GM12864 (cell line): ENCODE measurements at regions not wholly inside any gene's neighbourhood (a gene's known extent, or its start where the extent isn't known, plus 50 kb on each side); places are given as distances from the start of the nearest gene placed in this dataset.

ENCODE experiments used
- DNase-seq: peaks from one replicate; pipeline ENCODE4 v3.0.0-alpha.2; 2011; ENCODE audit warnings: low read depth
- H3K4me3 ChIP-seq: 2 replicates; pipeline ENCODE4 v1.5.1; 2011; ENCODE audit warnings: mild to moderate bottlenecking, low read depth, low read length, control low read depth
- TF ChIP-seq, protein P1 (sequence below): IDR thresholded peaks from 2 replicates; pipeline ENCODE4 v1.5.1; 2011; ENCODE audit warnings: low read depth, mild to moderate bottlenecking, moderate library complexity, low read length, control low read depth, inconsistent platforms; ENCODE audit errors: missing control alignments

DNA sequence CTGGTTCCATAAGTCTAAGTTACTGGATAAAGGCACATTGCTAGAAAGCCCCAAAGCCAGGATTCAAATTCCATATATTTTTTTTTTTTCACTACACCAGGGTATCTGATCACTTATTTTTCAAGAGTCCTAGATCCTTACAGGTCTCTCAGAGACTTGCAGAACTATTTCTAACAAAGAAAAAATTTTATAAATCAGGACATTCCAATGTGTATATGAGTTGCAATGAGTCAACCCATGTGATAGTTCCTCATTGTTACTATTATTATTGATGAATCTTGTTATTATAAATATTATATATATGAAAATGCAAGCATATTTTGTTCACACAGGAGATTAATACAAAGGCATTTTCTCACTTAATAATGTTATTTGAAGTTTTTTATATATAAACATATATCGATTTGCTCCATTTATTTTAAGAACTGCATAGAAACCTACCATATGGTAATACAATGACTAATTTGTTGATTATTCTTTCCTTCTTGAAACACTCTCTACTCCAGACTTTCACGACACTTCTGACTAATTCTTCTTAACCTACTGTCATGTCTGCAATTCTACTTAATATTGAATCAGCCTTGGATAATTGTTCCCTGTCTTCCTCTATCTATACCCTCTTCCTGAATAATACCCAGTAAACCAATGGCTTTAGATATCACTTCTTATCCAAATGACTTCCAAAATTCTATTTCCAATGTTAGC, 968.4 kb upstream of the NRXN1 start:
- DNase-seq, result no peak
- no peak overlapping the region for H3K4me3 ChIP-seq
- TF ChIP-seq, protein P1, sequence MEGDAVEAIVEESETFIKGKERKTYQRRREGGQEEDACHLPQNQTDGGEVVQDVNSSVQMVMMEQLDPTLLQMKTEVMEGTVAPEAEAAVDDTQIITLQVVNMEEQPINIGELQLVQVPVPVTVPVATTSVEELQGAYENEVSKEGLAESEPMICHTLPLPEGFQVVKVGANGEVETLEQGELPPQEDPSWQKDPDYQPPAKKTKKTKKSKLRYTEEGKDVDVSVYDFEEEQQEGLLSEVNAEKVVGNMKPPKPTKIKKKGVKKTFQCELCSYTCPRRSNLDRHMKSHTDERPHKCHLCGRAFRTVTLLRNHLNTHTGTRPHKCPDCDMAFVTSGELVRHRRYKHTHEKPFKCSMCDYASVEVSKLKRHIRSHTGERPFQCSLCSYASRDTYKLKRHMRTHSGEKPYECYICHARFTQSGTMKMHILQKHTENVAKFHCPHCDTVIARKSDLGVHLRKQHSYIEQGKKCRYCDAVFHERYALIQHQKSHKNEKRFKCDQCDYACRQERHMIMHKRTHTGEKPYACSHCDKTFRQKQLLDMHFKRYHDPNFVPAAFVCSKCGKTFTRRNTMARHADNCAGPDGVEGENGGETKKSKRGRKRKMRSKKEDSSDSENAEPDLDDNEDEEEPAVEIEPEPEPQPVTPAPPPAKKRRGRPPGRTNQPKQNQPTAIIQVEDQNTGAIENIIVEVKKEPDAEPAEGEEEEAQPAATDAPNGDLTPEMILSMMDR, result no peak

DNA sequence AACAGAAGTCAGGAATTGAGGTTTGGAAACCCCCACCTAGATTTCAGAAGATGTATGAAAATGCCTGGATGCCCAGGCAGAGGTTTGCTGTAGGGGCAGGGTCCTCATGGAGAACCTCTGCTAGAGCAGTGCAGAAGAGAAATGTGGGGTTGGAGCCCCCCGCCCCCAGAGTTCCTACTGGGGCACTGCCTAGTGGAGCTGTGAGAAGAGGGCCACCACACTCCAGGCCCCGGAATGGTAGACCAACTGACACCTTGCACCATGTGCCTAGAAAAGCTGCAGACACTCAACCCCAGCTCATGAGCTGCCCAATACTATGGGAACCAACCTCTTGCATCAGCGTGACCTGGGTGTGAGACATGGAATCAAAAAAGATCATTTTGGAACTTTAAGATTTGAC, 967.0 kb upstream of the NRXN1 start:
- TF ChIP-seq, protein P1, result no peak
- no peak for DNase-seq
- H3K4me3 ChIP-seq, result no peak overlapping the region

DNA sequence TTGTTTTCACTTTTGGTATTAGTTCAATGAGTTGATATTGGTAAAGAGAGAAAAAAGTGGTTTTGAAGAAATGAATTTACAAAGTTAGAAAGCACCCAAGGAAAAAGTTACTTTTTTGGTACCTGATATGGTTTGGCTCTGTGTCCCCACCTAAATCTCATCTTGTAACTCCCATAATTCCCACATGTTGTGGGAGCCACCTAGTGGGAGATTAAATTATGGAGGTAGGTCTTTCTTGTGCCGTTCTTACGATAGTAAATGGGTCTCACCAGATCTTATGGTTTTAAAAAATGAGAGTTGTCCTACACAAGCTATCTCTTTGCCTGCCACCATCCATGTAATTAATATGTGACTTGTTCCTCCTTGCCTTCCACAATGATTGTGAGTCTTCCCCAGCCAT, 965.6 kb upstream of the NRXN1 start:
- no peak overlapping the region for H3K4me3 ChIP-seq
- DNase-seq, result no peak
- TF ChIP-seq, protein P1, result no peak

GRCh38 chr2:51995293-51995692, 963.4 kb upstream of the NRXN1 start:
- TF ChIP-seq, protein P1, result no peak
- DNase-seq, result no peak
- H3K4me3 ChIP-seq, result no peak overlapping the region

DNA sequence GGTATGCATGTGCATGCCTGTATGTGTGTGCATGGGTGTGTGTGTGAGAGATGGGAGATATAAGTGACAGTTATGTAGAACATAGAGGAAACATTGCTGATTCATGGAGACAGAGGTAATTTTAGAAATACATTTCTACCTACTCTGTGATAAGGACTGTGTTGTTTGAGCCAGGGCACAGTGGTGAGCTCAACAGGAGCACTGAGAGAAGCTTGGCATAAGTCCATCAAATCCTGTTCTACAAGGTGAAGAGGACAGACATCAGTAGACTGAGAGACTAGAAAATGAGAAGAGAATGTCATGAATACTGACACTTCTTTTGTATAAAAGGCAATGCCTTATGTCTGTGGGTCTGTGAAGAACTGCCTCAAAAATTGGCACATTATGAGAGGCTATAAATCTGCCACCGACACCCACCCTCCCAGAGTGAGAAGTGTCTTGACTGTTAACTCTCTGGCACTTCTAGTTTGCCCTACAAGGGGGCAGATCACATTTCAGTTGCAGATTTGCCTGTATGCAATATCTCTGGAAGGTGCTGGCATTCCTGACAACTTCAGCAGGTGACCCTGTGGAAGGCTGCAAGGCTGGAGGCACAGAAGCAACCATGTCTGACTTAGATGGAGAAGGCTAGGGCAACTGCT, 962.3 kb upstream of the NRXN1 start:
- H3K4me3 ChIP-seq, result no peak overlapping the region
- TF ChIP-seq, protein P1, result no peak
- no peak for DNase-seq

GRCh38 chr2:51990684-51991083, 958.8 kb upstream of the NRXN1 start:
- H3K4me3 ChIP-seq, result no peak overlapping the region
- no peak for DNase-seq
- TF ChIP-seq, protein P1, result no peak

GRCh38 chr2:51986101-51986500, 954.2 kb upstream of the NRXN1 start:
- TF ChIP-seq, protein P1, result no peak
- H3K4me3 ChIP-seq, result no peak overlapping the region

More at GRCh38 chr2:51986101-51986500, 954.2 kb upstream of the NRXN1 start:
- no peak for DNase-seq
